ENCODE measurements at regions not wholly inside any gene's neighbourhood (a gene's known extent, or its start where the extent isn't known, plus 50 kb on each side); places are given as distances from the start of the nearest gene placed in this dataset.

DNA sequence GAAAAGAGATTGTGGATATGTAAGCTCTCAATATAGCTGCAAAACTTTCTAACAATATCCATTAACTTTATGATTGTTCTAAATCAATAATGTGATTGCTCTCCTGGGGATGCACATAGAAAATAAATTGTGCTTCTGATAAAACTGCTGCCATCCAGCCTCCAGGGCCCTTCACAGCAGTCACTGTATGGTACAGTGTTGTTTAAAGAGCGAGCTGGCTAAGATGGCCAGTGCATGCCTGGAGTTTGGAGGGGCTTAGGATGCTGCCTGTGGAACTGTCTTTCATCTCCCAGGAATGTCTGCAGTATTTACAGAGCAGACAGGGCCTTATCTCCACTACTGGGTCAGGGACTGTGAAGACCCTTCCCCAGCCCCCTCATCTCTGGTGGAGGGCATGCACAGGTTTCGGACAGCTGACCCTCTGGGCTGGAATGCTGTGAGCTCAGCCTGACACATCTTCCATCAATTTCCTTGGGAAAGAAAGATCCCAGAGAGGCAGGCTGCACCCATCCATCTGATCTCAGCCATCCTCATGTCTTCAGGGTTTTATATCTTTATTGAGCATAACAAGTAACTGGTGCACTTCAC is 137.0 kb downstream of the PLPP3 start:
- Histone ChIP-seq H3F3A (ENCODE audit: low read depth) (no peaks in the 10 kb centered on the region), H3K79me2 (ENCODE audit: insufficient read depth, low read length) (no peaks in the 10 kb centered on the region), H3K9ac (ENCODE audit: low read depth, low read length, poor library complexity, severe bottlenecking) (no peak overlapping the region), H3K27me3 (ENCODE audit: insufficient read depth, low read length, poor library complexity, severe bottlenecking) (no peaks in the 10 kb centered on the region), H3K9me3 (ENCODE audit: insufficient read depth, low read depth, low read length) (no peaks in the 10 kb centered on the region), H3K36me3 (ENCODE audit: insufficient read depth, low read length) (no peaks in the 10 kb centered on the region), H2AFZ (ENCODE audit: low read length) (no peak overlapping the region), H4K20me1 (ENCODE audit: insufficient read depth, low read length, poor library complexity, severe bottlenecking) (no peaks in the 10 kb centered on the region), H3K9me2 (replicated peaks; ENCODE audit: low read depth, low read length) (no peaks in the 10 kb centered on the region), H3K4me3 (ENCODE audit: low read length, poor library complexity, severe bottlenecking) (no peak overlapping the region), H3K4me2 (ENCODE audit: low read depth, low read length, poor library complexity, severe bottlenecking) (no peak overlapping the region), H3K4me1 (ENCODE audit: insufficient read depth, low read length, poor library complexity, severe bottlenecking) (no peaks in the 10 kb centered on the region)
- no peak for TF ChIP-seq EZH2phosphoT487 (IDR thresholded peaks at IDR 0.05; ENCODE audit: borderline replicate concordance)
- TF ChIP-seq, protein P1, sequence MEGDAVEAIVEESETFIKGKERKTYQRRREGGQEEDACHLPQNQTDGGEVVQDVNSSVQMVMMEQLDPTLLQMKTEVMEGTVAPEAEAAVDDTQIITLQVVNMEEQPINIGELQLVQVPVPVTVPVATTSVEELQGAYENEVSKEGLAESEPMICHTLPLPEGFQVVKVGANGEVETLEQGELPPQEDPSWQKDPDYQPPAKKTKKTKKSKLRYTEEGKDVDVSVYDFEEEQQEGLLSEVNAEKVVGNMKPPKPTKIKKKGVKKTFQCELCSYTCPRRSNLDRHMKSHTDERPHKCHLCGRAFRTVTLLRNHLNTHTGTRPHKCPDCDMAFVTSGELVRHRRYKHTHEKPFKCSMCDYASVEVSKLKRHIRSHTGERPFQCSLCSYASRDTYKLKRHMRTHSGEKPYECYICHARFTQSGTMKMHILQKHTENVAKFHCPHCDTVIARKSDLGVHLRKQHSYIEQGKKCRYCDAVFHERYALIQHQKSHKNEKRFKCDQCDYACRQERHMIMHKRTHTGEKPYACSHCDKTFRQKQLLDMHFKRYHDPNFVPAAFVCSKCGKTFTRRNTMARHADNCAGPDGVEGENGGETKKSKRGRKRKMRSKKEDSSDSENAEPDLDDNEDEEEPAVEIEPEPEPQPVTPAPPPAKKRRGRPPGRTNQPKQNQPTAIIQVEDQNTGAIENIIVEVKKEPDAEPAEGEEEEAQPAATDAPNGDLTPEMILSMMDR (conservative IDR thresholded peaks at IDR 0.05; ENCODE audit: low read length) = no peak

- Histone ChIP-seq H3F3A (ENCODE audit: low read depth) (no peaks in the 10 kb centered on the region), H3K9me2 (replicated peaks; ENCODE audit: low read depth, low read length) (no peaks in the 10 kb centered on the region), H3K4me2 (ENCODE audit: low read depth, low read length, poor library complexity, severe bottlenecking) (no peak overlapping the region), H3K36me3 (ENCODE audit: insufficient read depth, low read length) (no peaks in the 10 kb centered on the region), H3K4me3 (ENCODE audit: low read length, poor library complexity, severe bottlenecking) (no peak overlapping the region), H3K27me3 (ENCODE audit: insufficient read depth, low read length, poor library complexity, severe bottlenecking) (no peaks in the 10 kb centered on the region), H2AFZ (ENCODE audit: low read length) (no peak overlapping the region), H3K79me2 (ENCODE audit: insufficient read depth, low read length) (no peaks in the 10 kb centered on the region), H4K20me1 (ENCODE audit: insufficient read depth, low read length, poor library complexity, severe bottlenecking) (no peaks in the 10 kb centered on the region), H3K9me3 (ENCODE audit: insufficient read depth, low read depth, low read length) (no peaks in the 10 kb centered on the region), H3K4me1 (ENCODE audit: insufficient read depth, low read length, poor library complexity, severe bottlenecking) (no peaks in the 10 kb centered on the region), H3K9ac (ENCODE audit: low read depth, low read length, poor library complexity, severe bottlenecking) (no peak overlapping the region)
- TF ChIP-seq, protein P1 (conservative IDR thresholded peaks at IDR 0.05; ENCODE audit: low read length) = no peak
- TF ChIP-seq EZH2phosphoT487 (IDR thresholded peaks at IDR 0.05; ENCODE audit: borderline replicate concordance) = no peak
Observed at GRCh38 chr1:56441601-56442000, 137.8 kb downstream of the PLPP3 start.

GRCh38 chr1:56439610-56440264 is 139.6 kb downstream of the PLPP3 start:
- Histone ChIP-seq H3K9me3 (ENCODE audit: insufficient read depth, low read depth, low read length) (no peaks in the 10 kb centered on the region), H4K20me1 (ENCODE audit: insufficient read depth, low read length, poor library complexity, severe bottlenecking) (no peaks in the 10 kb centered on the region), H3K79me2 (ENCODE audit: insufficient read depth, low read length) (no peaks in the 10 kb centered on the region), H2AFZ (ENCODE audit: low read length) (no peak overlapping the region), H3K4me1 (ENCODE audit: insufficient read depth, low read length, poor library complexity, severe bottlenecking) (no peaks in the 10 kb centered on the region), H3K9me2 (replicated peaks; ENCODE audit: low read depth, low read length) (no peaks in the 10 kb centered on the region), H3F3A (ENCODE audit: low read depth) (no peaks in the 10 kb centered on the region), H3K4me2 (ENCODE audit: low read depth, low read length, poor library complexity, severe bottlenecking) (no peak overlapping the region), H3K4me3 (ENCODE audit: low read length, poor library complexity, severe bottlenecking) (no peak overlapping the region), H3K36me3 (ENCODE audit: insufficient read depth, low read length) (no peaks in the 10 kb centered on the region), H3K9ac (ENCODE audit: low read depth, low read length, poor library complexity, severe bottlenecking) (no peak overlapping the region), H3K27me3 (ENCODE audit: insufficient read depth, low read length, poor library complexity, severe bottlenecking) (no peaks in the 10 kb centered on the region)
- TF ChIP-seq, protein P1 (conservative IDR thresholded peaks at IDR 0.05; ENCODE audit: low read length) = no peak
- no peak for TF ChIP-seq EZH2phosphoT487 (IDR thresholded peaks at IDR 0.05; ENCODE audit: borderline replicate concordance)

Measured in Loucy (cell line).